ENCODE measurements at regions not wholly inside any gene's neighbourhood (a gene's known extent, or its start where the extent isn't known, plus 50 kb on each side); places are given as distances from the start of the nearest gene placed in this dataset.

DNA sequence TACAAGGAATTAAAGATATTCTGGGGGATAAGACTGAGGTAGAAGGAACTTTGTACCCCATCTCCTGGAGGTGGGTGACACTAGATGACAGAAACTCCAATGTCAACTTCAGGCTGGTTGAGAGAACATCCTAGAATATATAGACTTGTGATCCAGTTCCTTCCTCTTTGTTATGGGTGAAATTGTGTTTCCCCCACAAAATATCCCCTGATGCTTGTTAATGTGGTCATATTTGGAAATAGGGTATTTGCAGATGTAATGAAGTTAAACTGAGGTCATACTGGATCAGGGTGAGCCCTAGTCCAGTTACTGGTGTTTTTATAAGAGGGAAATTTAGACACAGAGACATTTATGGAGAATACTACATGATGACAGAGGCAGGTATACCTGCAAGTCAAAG lies 114.0 kb upstream of the NAMPT start:
- TF ChIP-seq, protein P1, sequence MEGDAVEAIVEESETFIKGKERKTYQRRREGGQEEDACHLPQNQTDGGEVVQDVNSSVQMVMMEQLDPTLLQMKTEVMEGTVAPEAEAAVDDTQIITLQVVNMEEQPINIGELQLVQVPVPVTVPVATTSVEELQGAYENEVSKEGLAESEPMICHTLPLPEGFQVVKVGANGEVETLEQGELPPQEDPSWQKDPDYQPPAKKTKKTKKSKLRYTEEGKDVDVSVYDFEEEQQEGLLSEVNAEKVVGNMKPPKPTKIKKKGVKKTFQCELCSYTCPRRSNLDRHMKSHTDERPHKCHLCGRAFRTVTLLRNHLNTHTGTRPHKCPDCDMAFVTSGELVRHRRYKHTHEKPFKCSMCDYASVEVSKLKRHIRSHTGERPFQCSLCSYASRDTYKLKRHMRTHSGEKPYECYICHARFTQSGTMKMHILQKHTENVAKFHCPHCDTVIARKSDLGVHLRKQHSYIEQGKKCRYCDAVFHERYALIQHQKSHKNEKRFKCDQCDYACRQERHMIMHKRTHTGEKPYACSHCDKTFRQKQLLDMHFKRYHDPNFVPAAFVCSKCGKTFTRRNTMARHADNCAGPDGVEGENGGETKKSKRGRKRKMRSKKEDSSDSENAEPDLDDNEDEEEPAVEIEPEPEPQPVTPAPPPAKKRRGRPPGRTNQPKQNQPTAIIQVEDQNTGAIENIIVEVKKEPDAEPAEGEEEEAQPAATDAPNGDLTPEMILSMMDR (IDR thresholded peaks at IDR 0.05): no peak
- TF ChIP-seq POLR2A (IDR thresholded peaks at IDR 0.05): no peak
- TF ChIP-seq EP300 (IDR thresholded peaks at IDR 0.05): no peak

Data from sigmoid colon (tissue), 4 donors.